Activated CD4-positive, alpha-beta T cell treated with anti-CD3 and anti-CD28 coated beads, Interleukin-2, amount 50 U/mL, for 16 hours (primary cell): ENCODE measurements at regions not wholly inside any gene's neighbourhood (a gene's known extent, or its start where the extent isn't known, plus 50 kb on each side); places are given as distances from the start of the nearest gene placed in this dataset.
"Not testable (repeated sequence)": the region's sequence is repeated elsewhere in the genome, so short reads cannot be mapped to it uniquely, and the experiment has no call there.

Source experiments
- DNase-seq: peaks from one replicate; pipeline ENCODE4 v3.0.0-alpha.2; 2020

- DNase-seq: no peak
Observed at GRCh38 chr5:1651250-1651649, 127.5 kb upstream of the LPCAT1 start.

GRCh38 chr5:1649554-1649953 lies 125.8 kb upstream of the LPCAT1 start:
- DNase-seq: no peak

GRCh38 chr5:1648806-1649205 lies 125.0 kb upstream of the LPCAT1 start:
- DNase-seq: no peak

- DNase-seq: no peak
Observed at GRCh38 chr5:1647580-1647979, 123.8 kb upstream of the LPCAT1 start.

- DNase-seq: peak; percentile 76
Observed at GRCh38 chr5:1644810-1645571, 121.2 kb upstream of the LPCAT1 start.

- DNase-seq: not testable (repeated sequence)
Observed at GRCh38 chr5:1644393-1644809, 120.6 kb upstream of the LPCAT1 start.

- no peak for DNase-seq
Observed at GRCh38 chr5:1643651-1644392, 120.1 kb upstream of the LPCAT1 start.

- DNase-seq: no peak
Observed at GRCh38 chr5:1642621-1643061, 118.9 kb upstream of the LPCAT1 start.

- DNase-seq: no peak
Observed at GRCh38 chr5:1642221-1642620, 118.5 kb upstream of the LPCAT1 start.

- peak; percentile 85 for DNase-seq
Observed at GRCh38 chr5:1641560-1642166, 117.9 kb upstream of the LPCAT1 start.

- DNase-seq: no peak
Observed at GRCh38 chr5:1641041-1641440, 117.3 kb upstream of the LPCAT1 start.

- no peak for DNase-seq
Observed at GRCh38 chr5:1640421-1640881, 116.7 kb upstream of the LPCAT1 start.

- no peak for DNase-seq
Observed at GRCh38 chr5:1639757-1640156, 116.0 kb upstream of the LPCAT1 start.

GRCh38 chr5:1638658-1639400 lies 115.1 kb upstream of the LPCAT1 start:
- DNase-seq: no peak

- no peak for DNase-seq
Observed at GRCh38 chr5:1637639-1638481, 114.1 kb upstream of the LPCAT1 start.

GRCh38 chr5:1636981-1637638 lies 113.3 kb upstream of the LPCAT1 start:
- no peak for DNase-seq

- DNase-seq: not testable (repeated sequence)
Observed at GRCh38 chr5:1636208-1636770, 112.5 kb upstream of the LPCAT1 start.

- DNase-seq: peak; percentile 34
Observed at GRCh38 chr5:1635477-1635876, 111.7 kb upstream of the LPCAT1 start.

- no peak for DNase-seq
Observed at GRCh38 chr5:1634337-1634661, 110.5 kb upstream of the LPCAT1 start.

- DNase-seq: peak; percentile 85
Observed at GRCh38 chr5:1633605-1634336, 110.0 kb upstream of the LPCAT1 start.

GRCh38 chr5:1631004-1631403 lies 107.2 kb upstream of the LPCAT1 start:
- DNase-seq: not testable (repeated sequence)
